SK-N-SH (cell line): ENCODE measurements at regions not wholly inside any gene's neighbourhood (a gene's known extent, or its start where the extent isn't known, plus 50 kb on each side); places are given as distances from the start of the nearest gene placed in this dataset.

Experiments used
- CTCF ChIA-PET: fragments of 300-600, 350-600 bp; formaldehyde crosslinking; extraction: SDS; loops from one replicate; lab custom pipeline; 2021; lab: Yijun Ruan, JAX
- POLR2A ChIA-PET: fragments of 350-600 bp; sonication (Branson Sonifier 250); formaldehyde crosslinking; extraction: SDS; loops from one replicate; lab custom pipeline; 2020; ENCODE audit warnings: antibody characterized with exemption, inconsistent platforms; lab: Yijun Ruan, JAX
- DNase-seq: peaks from one replicate; pipeline ENCODE4 v3.0.0; 2012
- H2AFZ ChIP-seq: fragments of 200-600 bp; sonication (generic); 2 replicates; pipeline ENCODE4 v1.8.1; 2016; ENCODE audit warnings: antibody characterized with exemption, mild to moderate bottlenecking, low read depth
- H3F3A ChIP-seq: fragments of 200-600 bp; sonication (generic); replicated peaks from 2 replicates; pipeline ENCODE3; 2016; ENCODE audit warnings: antibody characterized with exemption, mild to moderate bottlenecking; ENCODE audit not compliant: insufficient read depth
- H3K27ac ChIP-seq, 2 experiments: fragments of 200-500 bp in 1 of 2; fragments of 200-600 bp in 1 of 2; sonication (Bioruptor generic) in 1 of 2; sonication (generic), shearing (Covaris generic) in 1 of 2; 2 replicates each; pipeline versions ENCODE4 v1.5.1 to v1.6.1; 2014 to 2016; ENCODE audit warnings: low read depth in 2 of 2, inconsistent platforms in 1 of 2, low read length in 1 of 2, mild to moderate bottlenecking in 1 of 2, mixed read lengths in 1 of 2
- H3K27me3 ChIP-seq: fragments of 200-600 bp; sonication (generic), shearing (Covaris generic); 2 replicates; pipeline ENCODE4 v1.6.1; 2016; ENCODE audit warnings: mixed run types; ENCODE audit not compliant: insufficient read depth
- H3K36me3 ChIP-seq, 2 experiments: fragments of 200-500 bp in 1 of 2; fragments of 200-600 bp in 1 of 2; sonication (Bioruptor generic) in 1 of 2; sonication (generic) in 1 of 2; replicated peaks in 1 of 2; 2 replicates each; pipeline versions ENCODE3 to v1.5.1; 2014 to 2016; ENCODE audit warnings: low read length in 1 of 2, mild to moderate bottlenecking in 1 of 2; ENCODE audit not compliant: insufficient read depth in 2 of 2, control insufficient read depth in 1 of 2
- H3K4me1 ChIP-seq, 2 experiments: fragments of 200-500 bp in 1 of 2; fragments of 200-600 bp in 1 of 2; sonication (Bioruptor generic) in 1 of 2; sonication (generic), shearing (Covaris generic) in 1 of 2; 2 replicates each; pipeline versions ENCODE4 v1.5.1 to v1.6.1; 2014 to 2016; ENCODE audit warnings: low read depth in 1 of 2, low read length in 1 of 2, mixed run types in 1 of 2; ENCODE audit not compliant: insufficient read depth in 2 of 2, control insufficient read depth in 1 of 2
- H3K4me2 ChIP-seq: fragments of 200-600 bp; sonication (generic), shearing (Covaris generic); 2 replicates; pipeline ENCODE4 v1.6.1; 2017; ENCODE audit warnings: mixed run types
- H3K4me3 ChIP-seq, 2 experiments: fragments of 200-500 bp in 1 of 2; fragments of 200-600 bp in 1 of 2; sonication (Bioruptor generic) in 1 of 2; sonication (generic), shearing (Covaris generic) in 1 of 2; 2 replicates each; pipeline versions ENCODE4 v1.5.1 to v1.8.1; 2014 to 2016; ENCODE audit warnings: low read depth in 2 of 2, inconsistent platforms in 1 of 2, low read length in 1 of 2, mild to moderate bottlenecking in 1 of 2, mixed read lengths in 1 of 2, moderate library complexity in 1 of 2
- H3K79me2 ChIP-seq: fragments of 200-600 bp; sonication (generic); 2 replicates; pipeline ENCODE4 v1.8.1; 2017; ENCODE audit warnings: mild to moderate bottlenecking; ENCODE audit not compliant: insufficient read depth
- H3K9ac ChIP-seq: fragments of 200-600 bp; sonication (generic); 2 replicates; pipeline ENCODE4 v1.6.1; 2017; ENCODE audit warnings: mixed run types
- H3K9me2 ChIP-seq: fragments of 200-600 bp; sonication (generic); 2 replicates; pipeline ENCODE4 v1.6.1; 2017; ENCODE audit warnings: mixed run types
- H3K9me3 ChIP-seq: fragments of 200-600 bp; sonication (generic); 2 replicates; pipeline ENCODE4 v1.6.1; 2017; ENCODE audit warnings: mixed run types, mild to moderate bottlenecking, moderate library complexity
- H4K20me1 ChIP-seq: fragments of 200-600 bp; sonication (generic); 2 replicates; pipeline ENCODE4 v1.6.1; 2017; ENCODE audit warnings: mild to moderate bottlenecking, mixed run types; ENCODE audit not compliant: insufficient read depth
- ELF1 ChIP-seq: IDR thresholded peaks from 2 replicates; pipeline ENCODE4 v1.4.0; 2012
- EZH2phosphoT487 ChIP-seq: fragments of 200-600 bp; sonication (generic); IDR thresholded peaks from 2 replicates; pipeline ENCODE4 v1.6.1; 2017; ENCODE audit warnings: low read depth, mixed run types, mild to moderate bottlenecking, antibody characterized with exemption, moderate library complexity, borderline replicate concordance
- GATA2 ChIP-seq: sonication (generic); formaldehyde crosslinking; IDR thresholded peaks from 2 replicates; pipeline ENCODE4 v1.5.0; 2020; ENCODE audit warnings: mild to moderate bottlenecking, missing genetic modification reagents
- JUND ChIP-seq: IDR thresholded peaks from 2 replicates; pipeline ENCODE4 v1.4.0; 2012
- MEF2A ChIP-seq: IDR thresholded peaks from 2 replicates; pipeline ENCODE4 v1.4.0; 2012; ENCODE audit warnings: low read depth, borderline replicate concordance
- PBX3 ChIP-seq: IDR thresholded peaks from 2 replicates; pipeline ENCODE4; 2012
- RAD21 ChIP-seq: IDR thresholded peaks from 2 replicates; pipeline ENCODE4 v1.6.1; 2012; ENCODE audit warnings: mild to moderate bottlenecking, low read length
- REST ChIP-seq: IDR thresholded peaks from 2 replicates; pipeline ENCODE4 v1.6.1; 2012; ENCODE audit warnings: mild to moderate bottlenecking, low read depth, low read length, moderate library complexity
- SMC3 ChIP-seq: IDR thresholded peaks from 2 replicates; pipeline ENCODE4 v1.6.1; 2012; ENCODE audit warnings: low read depth, low read length, improper control_type of control experiment
- TCF12 ChIP-seq: IDR thresholded peaks from 2 replicates; pipeline ENCODE4 v1.4.0; 2012
- USF2 ChIP-seq: fragments of 150-350 bp; IDR thresholded peaks from 2 replicates; pipeline ENCODE4 v1.6.1; 2017; ENCODE audit warnings: antibody characterized with exemption, low read length, low read depth, borderline replicate concordance
- ZBTB33 ChIP-seq: IDR thresholded peaks from 2 replicates; pipeline ENCODE4 v1.4.0; 2012; ENCODE audit warnings: low read depth, borderline replicate concordance
- WGBS: methylation state at CpG from one replicate; pipeline ENCODE4 v1.1.6; 2017; ENCODE audit warnings: low lambda C conversion rate; 5-methylcytosine and 5-hydroxymethylcytosine counted together

GRCh38 chr12:61308220-61308619 lies 952.0 kb upstream of the USP15 start:
- no peak for TF ChIP-seq ELF1
- no peaks in the 10 kb centered on the region for H3K36me3 ChIP-seq
- ChIA-PET POLR2A (no interaction called here), CTCF (no interaction called here)
- no peaks in the 10 kb centered on the region for H3K79me2 ChIP-seq
- no peaks in the 10 kb centered on the region; the same call in 1 of the 2 replicates for H3K9me3 ChIP-seq
- H3F3A ChIP-seq, result no peaks in the 10 kb centered on the region
- no peak overlapping the region for H3K27ac ChIP-seq
- no peak overlapping the region for H3K4me3 ChIP-seq
- H4K20me1 ChIP-seq, result no peaks in the 10 kb centered on the region
- no peak for DNase-seq
- H3K9me2 ChIP-seq, result no peaks in the 10 kb centered on the region
- H3K4me1 ChIP-seq, result no peaks in the 10 kb centered on the region
- no peak overlapping the region for H3K9ac ChIP-seq
- 0% methylated on average over 1 of the region's 2 CpGs for WGBS
- no peak overlapping the region for H2AFZ ChIP-seq
- no peak overlapping the region for H3K4me2 ChIP-seq
- no peaks in the 10 kb centered on the region for H3K27me3 ChIP-seq

GRCh38 chr12:61311413-61311812 lies 948.8 kb upstream of the USP15 start:
- ChIA-PET POLR2A (no interaction called here), CTCF (no interaction called here)
- Histone ChIP-seq H3K27ac (no peak overlapping the region), H3K79me2 (no peaks in the 10 kb centered on the region), H3K9ac (no peak overlapping the region), H4K20me1 (no peaks in the 10 kb centered on the region), H2AFZ (no peak overlapping the region), H3K9me3 (no peaks in the 10 kb centered on the region; the same call in 1 of the 2 replicates), H3K4me3 (no peak overlapping the region), H3K4me2 (no peak overlapping the region), H3K9me2 (no peaks in the 10 kb centered on the region), H3F3A (no peaks in the 10 kb centered on the region), H3K4me1 (no peaks in the 10 kb centered on the region), H3K36me3 (no peaks in the 10 kb centered on the region), H3K27me3 (no peaks in the 10 kb centered on the region)
- DNase-seq, result no peak
- TF ChIP-seq EZH2phosphoT487, result no peak
- TF ChIP-seq TCF12, result no peak
- no peak for TF ChIP-seq REST
- no peak for TF ChIP-seq USF2
- no peak for TF ChIP-seq GATA2
- TF ChIP-seq SMC3, result no peak
- TF ChIP-seq PBX3, result no peak
- TF ChIP-seq JUND, result no peak
- no peak for TF ChIP-seq MEF2A
- no peak for TF ChIP-seq RAD21
- no peak for TF ChIP-seq ZBTB33
- TF ChIP-seq, all 33 proteins: peak for 0
